ENCODE measurements at regions not wholly inside any gene's neighbourhood (a gene's known extent, or its start where the extent isn't known, plus 50 kb on each side); places are given as distances from the start of the nearest gene placed in this dataset.
"Not testable (repeated sequence)": the region's sequence is repeated elsewhere in the genome, so short reads cannot be mapped to it uniquely, and the experiment has no call there.

DNA sequence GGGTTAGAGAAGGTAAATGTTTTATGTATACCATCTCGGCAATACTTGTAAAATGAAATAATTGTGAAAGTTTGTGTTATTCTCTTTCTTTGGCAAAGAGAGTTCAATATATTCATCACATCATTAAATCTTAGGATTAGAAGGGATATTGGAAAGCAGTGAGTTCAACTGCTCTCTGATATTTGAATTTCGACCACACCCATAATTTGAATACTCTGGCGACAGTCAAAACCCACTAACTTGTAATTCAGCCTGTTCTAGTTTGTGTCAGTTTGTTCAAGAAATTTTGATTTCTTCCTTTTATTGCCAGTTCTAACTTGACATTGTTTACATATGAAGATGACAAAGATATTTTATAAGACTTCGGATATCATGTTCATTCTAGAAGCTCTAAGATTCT is 1380.5 kb upstream of the CDH8 start:
- no peak for ATAC-seq
- intact Hi-C loops (cut with DNase I) = no loop called here

DNA sequence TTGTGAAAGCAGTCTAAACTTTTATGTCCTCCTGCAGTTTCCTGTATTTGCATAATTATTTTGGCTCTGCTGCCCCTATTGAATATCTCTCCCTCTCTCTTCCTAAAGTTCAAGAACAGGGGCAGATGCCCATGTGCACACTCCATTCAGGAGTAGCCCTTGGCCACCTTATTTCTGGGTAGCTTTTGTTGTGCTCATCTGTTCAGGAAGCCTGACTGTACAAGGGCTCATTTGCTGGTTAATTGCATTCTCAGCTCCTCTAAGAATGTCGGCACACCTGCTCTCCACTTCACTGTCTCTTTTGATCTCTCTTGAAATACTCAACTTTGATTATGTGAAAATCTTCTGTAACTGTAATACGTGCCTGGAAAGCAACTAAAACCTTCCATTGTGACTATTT is 1378.8 kb upstream of the CDH8 start:
- intact Hi-C loops (cut with DNase I) = no loop called here
- ATAC-seq (no peak), DNase-seq (ENCODE audit: low spot score) (no peak)

More for the DNA sequence above, 1380.5 kb upstream of the CDH8 start:
- DNase-seq (ENCODE audit: low spot score) = no peak

DNA sequence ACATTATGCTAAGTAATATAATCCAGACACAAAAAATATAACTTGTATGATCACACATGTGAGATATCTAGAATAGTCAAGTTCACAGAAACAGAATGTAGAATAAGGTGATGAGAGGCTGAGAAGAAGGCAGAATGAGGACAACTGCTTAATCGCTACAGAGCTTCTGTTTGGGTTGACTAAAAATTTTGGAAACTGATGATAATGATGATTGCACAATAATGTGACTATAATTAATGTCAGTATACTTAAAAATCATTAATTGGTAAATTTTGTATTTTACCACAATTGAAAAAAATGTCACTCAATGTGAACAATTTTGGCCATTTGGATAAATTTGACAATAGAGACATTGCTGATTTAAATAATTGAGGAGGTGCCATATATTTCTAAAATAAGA is 1374.4 kb upstream of the CDH8 start:
- DNase-seq (ENCODE audit: low spot score) (no peak), ATAC-seq (no peak)
- intact Hi-C loops (cut with DNase I) = no loop called here

DNA sequence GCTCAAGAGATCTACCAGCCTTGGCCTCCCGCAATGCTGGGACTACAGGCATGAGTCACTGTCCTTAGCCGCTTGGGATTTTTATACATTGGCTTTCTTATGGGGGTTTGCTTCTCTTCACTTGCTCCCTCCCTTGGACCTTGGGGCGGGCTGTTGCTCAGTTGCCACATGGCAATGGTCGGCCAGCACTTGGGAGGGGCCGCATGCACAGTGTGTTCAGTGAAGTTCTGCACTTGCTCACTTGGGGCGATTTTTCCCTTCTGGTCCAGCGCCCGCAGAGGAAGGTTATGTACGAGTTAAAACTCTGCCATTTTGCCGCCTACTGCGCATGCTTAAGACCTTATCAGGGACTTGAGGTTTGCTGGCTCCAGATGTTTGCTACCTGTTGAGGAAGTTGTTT is 1367.6 kb upstream of the CDH8 start:
- no peak for ATAC-seq
- no peak for DNase-seq (ENCODE audit: low spot score)
- intact Hi-C loops (cut with DNase I) = no loop called here

DNA sequence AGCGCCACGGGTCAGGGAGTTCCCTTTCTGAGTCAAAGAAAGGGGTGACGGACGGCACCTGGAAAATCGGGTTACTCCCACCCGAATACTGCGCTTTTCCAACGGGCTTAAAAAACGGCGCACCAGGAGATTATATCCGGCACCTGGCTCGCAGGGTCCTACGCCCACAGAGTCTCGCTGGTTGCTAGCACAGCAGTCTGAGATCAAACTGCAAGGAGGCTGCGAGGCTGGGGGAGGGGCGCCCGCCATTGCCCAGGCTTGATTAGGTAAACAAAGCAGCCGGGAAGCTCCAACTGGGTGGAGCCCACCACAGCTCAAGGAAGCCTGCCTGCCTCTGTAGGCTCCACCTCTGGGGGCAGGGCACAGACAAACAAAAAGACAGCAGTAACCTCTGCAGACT is 1352.0 kb upstream of the CDH8 start:
- intact Hi-C loops (cut with DNase I); DNase-seq (ENCODE audit: low spot score); ATAC-seq: not testable (repeated sequence)

DNA sequence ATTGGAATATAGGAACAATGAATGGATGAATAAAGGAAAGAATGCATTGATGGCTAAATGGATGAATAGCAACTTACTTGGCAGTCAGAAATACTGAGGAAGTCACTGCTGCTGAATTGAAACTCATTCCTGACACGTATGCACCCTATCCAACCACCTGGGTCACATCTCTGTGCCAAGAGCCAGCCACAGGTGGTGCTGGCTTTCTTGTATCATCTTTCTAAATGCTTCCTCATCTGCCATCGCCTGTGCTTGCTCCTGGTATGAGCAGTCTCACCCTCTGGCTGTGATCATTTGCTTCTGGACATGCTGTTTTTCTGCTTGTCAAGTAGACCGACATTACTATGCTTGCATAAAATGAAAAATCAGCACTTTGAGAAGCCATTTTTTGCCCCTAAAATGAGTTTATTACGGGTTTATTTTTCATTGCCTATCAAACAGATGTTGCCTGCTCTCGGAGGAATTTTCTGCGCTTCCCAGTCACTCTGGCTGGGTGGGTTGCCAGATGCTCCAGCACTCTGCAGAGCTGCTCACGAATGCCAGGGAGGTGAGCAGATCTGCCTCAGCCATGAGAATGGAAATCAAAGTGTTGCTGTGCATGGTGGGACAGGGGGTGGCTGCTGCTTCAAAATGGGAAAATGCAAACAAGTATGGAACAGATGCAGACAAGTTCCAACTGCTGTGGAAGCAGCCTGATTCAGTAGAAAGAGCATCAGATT is 1349.6 kb upstream of the CDH8 start:
- intact Hi-C loops (cut with DNase I) = no loop called here
- ATAC-seq = no peak
- no peak for DNase-seq (ENCODE audit: low spot score)

DNA sequence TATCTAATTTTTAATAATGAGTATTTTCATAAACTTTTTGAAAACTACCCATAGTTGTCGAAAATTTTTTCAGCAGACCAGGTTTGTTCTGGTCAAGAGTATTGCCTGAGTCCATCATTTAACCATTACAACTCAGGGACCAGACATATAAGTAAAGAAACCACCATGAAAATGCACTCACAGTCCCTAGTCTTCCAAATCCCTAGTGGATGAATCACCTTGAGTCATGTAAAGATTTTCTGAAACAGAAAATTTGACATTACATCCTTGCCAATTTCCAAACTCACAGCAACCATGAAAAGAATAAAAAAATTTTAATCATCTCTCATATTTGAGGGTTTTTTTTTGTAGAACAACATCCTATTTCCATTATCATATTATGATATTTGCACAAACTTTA is 1337.5 kb upstream of the CDH8 start:
- intact Hi-C loops (cut with DNase I) = no loop called here
- ATAC-seq (no peak), DNase-seq (ENCODE audit: low spot score) (no peak)

DNA sequence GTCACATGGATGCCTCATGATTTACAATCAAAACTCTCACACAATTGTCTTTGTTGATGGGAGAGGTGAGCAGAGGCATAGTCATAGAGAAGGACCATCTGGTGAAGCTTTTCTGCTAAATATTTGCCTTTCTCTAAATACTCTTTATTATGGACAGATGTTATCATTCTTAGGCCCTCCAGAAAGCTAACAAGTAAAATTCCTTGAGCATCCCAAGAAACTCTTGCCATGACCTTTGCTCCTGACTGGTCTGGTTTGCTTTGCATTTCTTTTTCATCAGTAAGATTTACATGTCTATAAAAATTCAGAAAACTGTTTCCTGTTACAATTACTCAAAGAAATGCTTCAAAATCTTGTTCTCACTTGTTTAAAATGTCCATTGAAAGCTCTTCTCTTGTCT is 1336.6 kb upstream of the CDH8 start:
- DNase-seq (ENCODE audit: low spot score) = no peak
- intact Hi-C loops (cut with DNase I) = no loop called here
- ATAC-seq = no peak

DNA sequence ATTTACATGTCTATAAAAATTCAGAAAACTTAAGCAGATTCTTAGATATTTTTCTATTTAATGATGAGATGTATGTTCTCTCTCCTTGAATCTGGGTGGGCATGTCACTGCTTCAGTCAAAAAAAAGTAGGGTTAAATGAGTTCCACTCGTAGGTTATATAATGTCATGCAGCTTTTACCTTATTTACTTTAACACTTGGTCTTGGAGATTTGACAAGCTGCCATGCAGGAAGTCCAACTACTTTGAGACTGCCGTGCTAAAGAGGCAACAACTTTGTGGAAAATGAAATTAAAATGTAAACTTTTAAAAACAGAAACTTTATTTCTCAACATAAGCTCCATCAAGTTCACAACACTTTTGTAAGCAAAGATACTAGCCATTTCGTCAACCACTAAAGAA is 1336.0 kb upstream of the CDH8 start:
- DNase-seq (ENCODE audit: low spot score) (no peak), ATAC-seq (no peak)
- intact Hi-C loops (cut with DNase I) = no loop called here

DNA sequence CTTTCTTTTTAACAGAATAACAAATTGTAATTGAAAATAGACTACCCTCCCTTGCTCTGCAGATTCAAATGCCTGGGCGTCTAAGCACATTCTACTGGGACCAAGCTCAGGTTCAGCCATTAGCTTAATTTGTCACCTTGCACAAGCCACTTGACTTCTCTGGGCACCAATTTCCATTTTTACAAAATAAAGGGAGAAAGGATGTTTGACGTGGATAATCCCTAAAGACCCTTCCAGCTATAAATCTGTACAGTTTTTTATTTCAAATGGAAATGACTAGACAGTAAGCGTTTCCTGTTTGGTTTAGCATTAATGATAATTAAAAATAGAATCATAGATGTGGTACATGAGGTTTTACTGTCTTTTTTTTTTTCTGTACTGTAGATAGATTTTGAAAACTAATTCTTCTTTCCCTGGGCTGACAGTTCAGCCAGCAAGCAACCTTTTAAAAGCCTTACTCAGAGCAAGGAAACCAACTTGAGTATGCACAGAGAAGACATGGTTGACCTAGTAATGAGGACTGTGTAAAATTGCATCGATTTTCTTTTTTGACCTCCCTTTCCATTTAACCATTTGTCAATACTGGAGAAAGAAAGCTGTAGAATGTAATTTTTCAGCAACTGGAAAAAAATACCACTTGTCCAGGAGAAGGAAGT is 1329.5 kb upstream of the CDH8 start:
- DNase-seq (ENCODE audit: low spot score) = no peak
- intact Hi-C loops (cut with DNase I) = loop anchor here (10.0 kb wide), 1 partner anchor 1749 kb away; no protein-coding TSS in a partner anchor
- ATAC-seq = no peak

DNA sequence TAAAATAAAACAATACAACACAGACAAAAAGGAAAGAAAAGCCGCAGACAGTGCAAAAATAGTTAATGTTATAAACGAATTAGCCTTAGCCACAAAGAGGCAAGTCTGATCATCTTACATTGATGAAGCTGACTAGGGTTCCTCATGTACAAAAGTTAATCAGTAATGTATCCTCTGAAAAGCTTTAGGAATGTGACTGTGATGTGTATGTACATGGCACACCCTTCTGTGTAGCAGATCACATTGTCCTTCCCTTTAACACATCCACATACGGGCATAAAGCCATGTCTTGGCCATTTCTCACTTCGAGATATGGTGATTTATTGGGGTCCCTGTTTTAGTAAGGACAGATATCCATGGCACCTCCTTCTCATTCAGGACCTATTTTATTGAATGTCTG is 1327.5 kb upstream of the CDH8 start:
- intact Hi-C loops (cut with DNase I) = loop anchor here (10.0 kb wide), 1 partner anchor 1751 kb away; no protein-coding TSS in a partner anchor
- no peak for DNase-seq (ENCODE audit: low spot score)
- ATAC-seq = no peak

DNA sequence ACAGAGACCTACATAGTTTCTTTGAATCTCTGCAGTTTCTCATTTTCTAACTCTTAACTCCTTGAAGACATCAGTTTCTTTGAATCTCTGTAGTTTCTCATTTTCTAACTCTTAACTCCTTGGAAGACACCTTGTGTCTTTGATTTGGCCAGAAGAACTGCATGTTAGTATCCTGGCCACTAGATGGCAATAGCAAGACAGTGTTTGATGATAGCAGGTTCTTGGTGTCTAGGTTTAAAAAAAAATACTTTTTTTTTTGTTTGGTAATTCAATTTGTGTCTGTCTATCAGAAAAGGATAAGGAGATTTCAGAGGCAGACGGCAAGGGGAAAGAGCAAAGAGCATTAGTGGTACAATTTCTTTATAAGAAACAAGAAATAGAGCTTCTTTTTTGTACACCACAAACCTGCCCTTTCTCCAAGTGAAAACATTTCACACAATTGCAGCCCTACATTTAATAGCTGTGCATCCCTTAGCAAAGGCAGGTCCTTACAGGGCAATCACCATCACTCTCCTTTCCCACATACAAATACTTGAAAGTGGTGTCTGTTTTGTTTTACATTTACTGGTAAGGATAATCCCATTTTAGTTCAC is 1324.9 kb upstream of the CDH8 start:
- intact Hi-C loops (cut with DNase I) = loop anchor here (10.0 kb wide), 1 partner anchor 1754 kb away; no protein-coding TSS in a partner anchor
- no peak for DNase-seq (ENCODE audit: low spot score)
- no peak for ATAC-seq

DNA sequence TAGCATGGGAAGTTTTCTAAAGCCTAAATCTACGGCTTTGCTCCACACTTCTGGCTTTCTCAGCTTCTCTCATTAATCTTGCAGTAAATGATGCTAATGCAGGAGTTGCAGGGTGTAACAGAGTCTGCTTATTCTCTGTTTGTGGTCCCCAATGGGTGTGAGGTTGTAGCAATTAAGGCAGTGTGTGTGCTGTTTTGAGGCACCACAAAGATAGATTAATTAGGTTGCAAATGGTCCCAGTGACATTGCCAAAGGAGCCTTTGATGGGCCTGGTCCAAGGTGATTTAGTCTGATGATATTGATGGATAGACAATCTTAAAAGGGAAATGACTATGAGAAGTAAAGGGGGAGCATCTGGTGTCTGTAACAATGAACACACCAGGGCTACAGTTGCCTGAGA is 1313.7 kb upstream of the CDH8 start:
- no peak for DNase-seq (ENCODE audit: low spot score)
- no peak for ATAC-seq
- intact Hi-C loops (cut with DNase I) = no loop called here

DNA sequence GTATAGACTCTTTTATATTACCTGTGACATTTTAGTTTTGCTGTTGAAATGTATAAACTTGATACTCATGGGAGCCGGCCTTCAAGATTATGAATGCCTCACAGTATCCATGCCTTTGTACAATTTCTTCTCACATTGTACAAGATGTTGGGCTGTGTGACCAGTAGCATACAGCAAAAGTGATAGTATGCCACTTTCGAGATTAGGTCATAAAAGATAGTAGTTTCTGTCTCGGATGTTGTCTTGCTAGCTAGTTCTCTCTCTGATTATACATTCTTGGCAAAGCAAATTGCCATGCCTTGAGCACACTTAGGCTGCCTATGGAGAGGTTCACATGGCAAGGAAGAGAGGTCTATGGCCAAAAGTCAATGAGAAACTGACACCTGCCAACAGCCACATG is 1309.8 kb upstream of the CDH8 start:
- no peak for ATAC-seq
- intact Hi-C loops (cut with DNase I) = no loop called here
- DNase-seq (ENCODE audit: low spot score) = no peak

DNA sequence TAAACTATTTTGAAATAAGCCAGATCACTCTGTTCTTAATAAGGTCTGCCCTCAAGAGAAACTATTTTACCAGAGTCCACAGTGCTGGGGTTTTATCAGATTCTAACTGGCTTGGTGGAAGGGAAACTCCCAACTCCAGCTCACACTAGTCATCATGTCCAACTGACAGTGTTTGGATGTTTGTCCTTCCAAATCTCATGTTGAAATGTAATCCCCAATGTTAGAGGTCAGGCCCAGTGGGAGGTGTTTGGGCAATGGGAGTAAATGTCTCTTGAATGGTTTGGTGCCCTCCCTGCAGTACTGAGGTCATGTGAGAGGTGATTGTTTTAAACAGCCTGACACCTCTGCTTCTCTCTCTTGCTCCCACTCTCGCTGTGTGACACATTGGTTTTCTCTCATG is 1301.0 kb upstream of the CDH8 start:
- intact Hi-C loops (cut with DNase I) = no loop called here
- no peak for DNase-seq (ENCODE audit: low spot score)
- ATAC-seq = no peak

DNA sequence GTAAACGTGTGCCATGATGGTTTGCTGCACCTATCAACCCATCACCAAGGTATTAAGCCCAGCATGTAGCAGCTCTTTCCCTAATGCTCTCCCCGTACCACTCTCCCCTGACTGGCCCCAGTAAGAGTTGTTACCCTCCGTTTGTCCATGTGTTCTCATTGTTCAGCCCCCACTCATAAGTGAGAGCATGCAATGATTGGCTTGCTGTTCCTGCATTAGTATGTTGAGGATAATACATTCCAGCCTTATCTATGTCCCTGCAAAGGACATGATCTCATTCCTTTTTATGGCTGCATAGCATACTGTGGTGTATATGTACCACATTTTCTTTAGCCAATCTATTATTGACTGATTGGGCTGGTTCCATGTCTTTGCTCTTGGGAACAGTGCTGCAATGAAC is 1294.9 kb upstream of the CDH8 start:
- ATAC-seq = no peak
- DNase-seq (ENCODE audit: low spot score) = no peak
- intact Hi-C loops (cut with DNase I) = no loop called here

DNA sequence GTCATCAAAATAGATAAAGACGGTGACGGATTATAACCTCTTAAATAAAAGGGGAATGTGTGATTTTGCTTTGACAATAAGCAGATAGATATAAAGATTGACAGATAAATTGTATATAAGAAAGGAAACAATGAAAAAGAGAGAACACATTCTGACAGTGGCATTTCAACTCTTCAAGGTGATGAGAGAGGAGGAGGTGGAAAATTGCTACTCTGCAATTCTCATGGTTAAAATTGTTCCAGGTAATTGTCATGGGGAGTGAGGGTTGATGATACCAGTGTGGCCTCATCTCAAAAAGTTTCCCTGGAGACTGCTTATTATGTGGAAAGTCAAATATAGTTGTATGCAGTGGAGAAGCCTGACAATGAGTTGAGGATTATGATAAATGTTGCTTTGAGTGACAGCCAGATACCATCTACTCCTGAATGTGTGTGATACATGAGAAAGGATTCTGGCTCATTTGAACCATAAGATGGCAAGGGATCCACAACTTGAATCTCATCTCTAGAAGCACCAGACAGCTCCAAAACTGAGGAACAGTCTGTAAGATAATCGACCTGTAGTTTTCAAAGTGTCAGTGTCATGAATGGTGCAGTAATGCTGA is 1290.6 kb upstream of the CDH8 start:
- DNase-seq (ENCODE audit: low spot score) (no peak), ATAC-seq (no peak)
- intact Hi-C loops (cut with DNase I) = no loop called here

DNA sequence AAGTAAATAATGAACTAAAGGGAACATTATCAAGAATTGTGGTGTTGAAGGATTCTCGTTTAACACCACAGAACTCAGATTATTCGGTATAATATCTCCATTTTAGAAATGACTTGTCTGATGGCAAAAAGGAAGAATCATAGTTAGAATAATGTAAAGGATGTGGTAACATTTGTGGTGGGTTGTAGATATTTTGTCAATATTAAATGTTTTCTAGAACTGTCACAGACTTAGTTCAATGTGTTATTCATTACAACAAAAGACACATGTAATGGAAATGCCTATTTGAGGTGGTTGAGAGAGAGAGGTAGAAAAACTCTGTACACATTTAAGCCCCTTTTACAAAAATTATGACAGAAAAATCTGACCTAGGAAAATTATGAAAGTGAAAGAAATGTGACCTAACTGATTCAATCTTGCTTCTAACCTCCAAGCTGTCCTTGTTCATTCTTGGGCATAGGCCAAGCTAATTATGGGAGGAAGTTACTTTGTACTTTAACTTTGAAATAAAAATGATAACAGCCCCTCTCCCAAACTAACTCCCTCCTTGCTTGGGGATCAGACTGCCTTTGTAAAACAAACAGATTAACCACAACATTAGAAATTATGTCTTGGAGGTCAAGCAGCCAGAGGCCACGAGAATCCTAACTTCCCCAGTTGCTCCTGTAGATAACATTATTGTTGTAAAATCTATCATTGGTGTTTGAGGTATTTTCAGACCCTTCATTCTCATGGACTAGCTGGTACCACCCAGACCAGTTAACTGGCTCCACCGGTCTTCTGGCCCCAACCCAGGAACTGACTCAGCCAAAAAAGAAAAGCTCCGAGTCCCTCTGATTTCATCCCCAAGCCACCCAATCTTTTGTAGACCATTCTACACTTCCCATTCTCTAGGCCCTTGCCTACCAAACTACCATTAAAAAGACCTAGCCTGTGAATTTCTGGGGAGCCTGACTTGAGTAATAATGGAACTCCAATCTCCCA is 1287.8 kb upstream of the CDH8 start:
- ATAC-seq = no peak
- intact Hi-C loops (cut with DNase I) = no loop called here
- no peak for DNase-seq (ENCODE audit: low spot score)

DNA sequence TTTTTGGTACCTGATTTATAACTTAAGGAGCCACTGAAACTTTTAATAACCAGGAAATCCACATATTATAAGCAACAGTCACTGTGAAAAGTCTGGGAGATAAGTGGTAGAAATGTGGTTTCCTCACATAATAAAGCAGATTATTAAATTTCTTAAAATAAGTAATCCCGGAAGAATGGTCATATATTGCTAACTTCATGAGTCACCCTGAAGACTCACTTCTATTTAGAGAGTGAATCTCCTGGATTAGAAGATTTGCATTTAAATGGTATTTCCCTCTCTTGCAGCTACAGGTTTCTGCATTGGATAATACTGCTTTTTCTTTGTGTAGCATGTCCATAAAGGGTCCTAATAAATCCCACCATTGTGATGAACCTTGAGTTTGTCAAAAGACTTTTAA is 1286.8 kb upstream of the CDH8 start:
- intact Hi-C loops (cut with DNase I) = no loop called here
- no peak for DNase-seq (ENCODE audit: low spot score)
- ATAC-seq = no peak
